ENCODE measurements at regions not wholly inside any gene's neighbourhood (a gene's known extent, or its start where the extent isn't known, plus 50 kb on each side); places are given as distances from the start of the nearest gene placed in this dataset.

DNA sequence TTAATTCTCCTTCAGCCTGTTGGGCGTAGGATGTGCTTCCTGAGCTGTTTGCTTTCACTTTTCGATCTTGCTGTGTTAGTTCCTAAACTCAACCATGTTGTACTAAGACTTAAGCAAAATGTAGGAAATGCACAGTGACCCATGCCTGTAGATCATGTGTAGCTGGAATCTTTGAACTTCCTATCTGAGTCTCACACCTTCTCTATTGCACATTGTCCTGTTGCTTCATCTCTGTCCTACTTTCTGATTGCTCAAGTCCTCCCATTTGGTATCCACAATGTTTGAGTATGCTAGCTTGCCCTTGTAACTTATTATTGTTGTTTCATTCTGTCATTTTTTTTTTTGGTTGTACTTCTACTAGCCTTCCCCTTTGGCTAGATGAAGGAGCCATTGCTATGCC, 239.6 kb downstream of the PPP1R2C start:
- Histone ChIP-seq H3K4me3 (no peak overlapping the region), H3K27ac (no peak overlapping the region), H3K9me3 (no peaks in the 10 kb centered on the region), H3K27me3 (no peaks in the 10 kb centered on the region), H3K36me3 (replicated peaks in 1 of 2; ENCODE audit: insufficient read depth in 1 of 2, low read depth in 2 of 2) (no peaks in the 10 kb centered on the region), H3K4me1 (no peaks in the 10 kb centered on the region)
- no peak for DNase-seq
- TF ChIP-seq CTCF (IDR thresholded peaks at IDR 0.05) (no peak), POLR2A (IDR thresholded peaks at IDR 0.05) (no peak)
- 63 to 75% methylated on average over 2 of the region's 2 CpGs for WGBS, 2 donors
- ATAC-seq = no peak
- intact Hi-C loops (cut with DNase I) = no loop called here

GRCh38 chrX:42536286-42536685, 241.7 kb downstream of the PPP1R2C start:
- TF ChIP-seq CTCF (IDR thresholded peaks at IDR 0.05) = no peak
- TF ChIP-seq POLR2A (IDR thresholded peaks at IDR 0.05) = no peak
- no peak overlapping the region for H3K27ac ChIP-seq
- no peaks in the 10 kb centered on the region for H3K36me3 ChIP-seq (replicated peaks in 1 of 2; ENCODE audit: insufficient read depth in 1 of 2, low read depth in 2 of 2)
- no peaks in the 10 kb centered on the region for H3K27me3 ChIP-seq
- no peaks in the 10 kb centered on the region for H3K9me3 ChIP-seq
- intact Hi-C loops (cut with DNase I) = no loop called here
- no peaks in the 10 kb centered on the region for H3K4me1 ChIP-seq
- no peak for ATAC-seq
- no peak overlapping the region for H3K4me3 ChIP-seq
- WGBS, 2 donors = 63 to 83% methylated on average over 2 to 3 of the region's 3 CpGs
- DNase-seq = no peak

DNA sequence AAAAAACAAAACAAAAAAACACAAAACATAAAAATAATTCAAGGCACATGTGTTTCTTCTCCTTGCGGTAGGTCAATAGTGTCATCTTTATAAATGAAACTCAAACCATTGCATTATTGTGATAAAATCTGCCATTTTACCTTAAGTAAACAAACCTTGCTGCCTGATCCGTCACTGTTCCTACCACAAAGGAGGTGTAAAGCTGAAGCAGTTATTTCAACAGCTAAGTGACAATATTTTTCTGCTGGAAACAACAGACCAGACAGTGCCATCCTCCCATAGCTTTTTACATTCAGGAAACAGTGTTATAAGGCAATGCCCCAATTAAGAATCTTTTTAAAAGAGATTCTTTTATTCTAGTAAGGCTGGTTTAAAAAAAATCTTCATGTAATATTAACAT, 242.7 kb downstream of the PPP1R2C start:
- H3K4me1 ChIP-seq = no peaks in the 10 kb centered on the region
- H3K27ac ChIP-seq = no peak overlapping the region
- DNase-seq (no peak), ATAC-seq (no peak)
- no peak overlapping the region for H3K4me3 ChIP-seq
- no peaks in the 10 kb centered on the region for H3K27me3 ChIP-seq
- intact Hi-C loops (cut with DNase I) = no loop called here
- no peaks in the 10 kb centered on the region for H3K36me3 ChIP-seq (replicated peaks in 1 of 2; ENCODE audit: insufficient read depth in 1 of 2, low read depth in 2 of 2)
- TF ChIP-seq CTCF (IDR thresholded peaks at IDR 0.05) (no peak), POLR2A (IDR thresholded peaks at IDR 0.05) (no peak)
- WGBS, 2 donors = 43 to 49% methylated on average over 2 of the region's 2 CpGs
- no peaks in the 10 kb centered on the region for H3K9me3 ChIP-seq

- H3K36me3 ChIP-seq (replicated peaks in 1 of 2; ENCODE audit: insufficient read depth in 1 of 2, low read depth in 2 of 2) = no peaks in the 10 kb centered on the region
- 26 to 44% methylated on average over 2 of the region's 2 CpGs for WGBS, 2 donors
- no peaks in the 10 kb centered on the region for H3K9me3 ChIP-seq
- DNase-seq (no peak), ATAC-seq (no peak)
- no peak overlapping the region for H3K27ac ChIP-seq
- H3K4me1 ChIP-seq = no peaks in the 10 kb centered on the region
- TF ChIP-seq CTCF (IDR thresholded peaks at IDR 0.05) = no peak
- TF ChIP-seq POLR2A (IDR thresholded peaks at IDR 0.05) = no peak
- H3K4me3 ChIP-seq = no peak overlapping the region
- intact Hi-C loops (cut with DNase I) = no loop called here
- H3K27me3 ChIP-seq = no peaks in the 10 kb centered on the region
Observed at GRCh38 chrX:42533761-42534160, 244.2 kb downstream of the PPP1R2C start.

DNA sequence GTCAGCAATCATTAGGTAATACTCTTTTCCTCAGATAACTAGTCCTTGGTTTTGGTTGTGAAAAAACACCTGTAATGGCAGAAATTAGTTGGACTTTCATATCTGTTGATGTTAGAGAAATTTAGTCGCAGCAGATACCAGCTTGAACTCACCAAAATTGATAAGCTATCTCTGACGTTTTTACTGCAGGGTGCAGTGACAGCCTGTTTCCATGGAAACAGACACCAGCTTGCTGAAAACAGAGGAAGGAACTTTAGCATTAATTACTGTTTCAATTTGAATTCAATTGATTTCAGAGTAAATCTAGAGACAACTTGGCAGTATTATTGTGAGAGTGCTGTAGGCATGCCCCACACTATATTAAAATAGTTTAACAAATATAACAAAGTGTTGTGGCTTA, 246.5 kb downstream of the PPP1R2C start:
- Histone ChIP-seq H3K9me3 (no peaks in the 10 kb centered on the region), H3K27me3 (no peaks in the 10 kb centered on the region), H3K4me3 (no peak overlapping the region), H3K27ac (no peak overlapping the region), H3K4me1 (no peaks in the 10 kb centered on the region), H3K36me3 (replicated peaks in 1 of 2; ENCODE audit: insufficient read depth in 1 of 2, low read depth in 2 of 2) (no peaks in the 10 kb centered on the region)
- 0 to 19% methylated on average over 2 of the region's 2 CpGs for WGBS, 2 donors
- intact Hi-C loops (cut with DNase I) = no loop called here
- TF ChIP-seq POLR2A (IDR thresholded peaks at IDR 0.05) (no peak), CTCF (IDR thresholded peaks at IDR 0.05) (no peak)
- peak in 1 of 4 donors; percentile 2 for DNase-seq
- no peak for ATAC-seq

Measured in body of pancreas (tissue), 4 donors.